SK-N-SH treated with all-trans-retinoic acid at 6 μM for 48 hours (cell line): ENCODE measurements at regions not wholly inside any gene's neighbourhood (a gene's known extent, or its start where the extent isn't known, plus 50 kb on each side); places are given as distances from the start of the nearest gene placed in this dataset.

Experiments
- ATAC-seq: fragments of 200-7000 bp; cut with Tn5 transposase; 3 replicates; pipeline ENCODE4 v1.9.1; 2020; ENCODE audit warnings: mild to moderate bottlenecking, moderate library complexity
- ARNTL ChIP-seq: fragments of 450-650 bp; formaldehyde crosslinking; IDR thresholded peaks from 2 replicates; pipeline ENCODE4 v1.5.0; 2020; ENCODE audit warnings: low read depth, mild to moderate bottlenecking, moderate library complexity, borderline replicate concordance
- CREB5 ChIP-seq: fragments of 250-450 bp; sonication (Bioruptor Pico); IDR thresholded peaks from 2 replicates; pipeline ENCODE4 v1.5.1; 2020; ENCODE audit warnings: low read depth, mild to moderate bottlenecking, moderate library complexity
- CSDC2 ChIP-seq: fragments of 250-450 bp; sonication (Bioruptor Pico); IDR thresholded peaks from 2 replicates; pipeline ENCODE4 v1.5.0; 2020; ENCODE audit warnings: mild to moderate bottlenecking, moderate library complexity
- CSRNP3 ChIP-seq: fragments of 250-450 bp; sonication (Bioruptor Pico); IDR thresholded peaks from 2 replicates; pipeline ENCODE4 v1.5.1; 2021; ENCODE audit warnings: mild to moderate bottlenecking, moderate library complexity
- ESRRG ChIP-seq: fragments of 250-450 bp; sonication (Bioruptor Pico); IDR thresholded peaks from 2 replicates; pipeline ENCODE4 v1.6.1; 2021; ENCODE audit warnings: mild to moderate bottlenecking
- GLIS3 ChIP-seq: fragments of 250-450 bp; sonication (Bioruptor Pico); IDR thresholded peaks from 2 replicates; pipeline ENCODE4 v1.5.0; 2020; ENCODE audit warnings: mild to moderate bottlenecking, moderate library complexity
- ISL1 ChIP-seq: fragments of 250-450 bp; sonication (Bioruptor Pico); IDR thresholded peaks from 2 replicates; pipeline ENCODE4 v2.1.2; 2022; ENCODE audit warnings: mild to moderate bottlenecking, moderate library complexity
- POU6F1 ChIP-seq: fragments of 250-450 bp; sonication (Bioruptor Pico); IDR thresholded peaks from 2 replicates; pipeline ENCODE4 v1.8.0; 2021; ENCODE audit warnings: low read depth, mild to moderate bottlenecking, moderate library complexity, borderline replicate concordance
- PPARA ChIP-seq: fragments of 250-450 bp; sonication (Bioruptor Pico); IDR thresholded peaks from 2 replicates; pipeline ENCODE4 v1.5.0; 2020; ENCODE audit warnings: mild to moderate bottlenecking, borderline replicate concordance
- RARB ChIP-seq: fragments of 250-450 bp; sonication (Bioruptor Pico); IDR thresholded peaks from 2 replicates; pipeline ENCODE4 v1.8.0; 2021; ENCODE audit warnings: mild to moderate bottlenecking, moderate library complexity
- SNAI2 ChIP-seq: fragments of 250-450 bp; sonication (Bioruptor Pico); IDR thresholded peaks from 2 replicates; pipeline ENCODE4 v1.5.0; 2020; ENCODE audit warnings: mild to moderate bottlenecking, moderate library complexity
- TCF4 ChIP-seq: fragments of 250-450 bp; sonication (Bioruptor Pico); IDR thresholded peaks from 2 replicates; pipeline ENCODE4 v1.8.0; 2021; ENCODE audit warnings: mild to moderate bottlenecking, moderate library complexity, borderline replicate concordance
- TOX ChIP-seq: fragments of 250-450 bp; sonication (Bioruptor Pico); IDR thresholded peaks from 2 replicates; pipeline ENCODE4 v1.8.0; 2021; ENCODE audit warnings: mild to moderate bottlenecking, moderate library complexity, borderline replicate concordance
- ZC3H10 ChIP-seq: fragments of 250-450 bp; sonication (Bioruptor Pico); IDR thresholded peaks from 2 replicates; pipeline ENCODE4 v1.5.1; 2021; ENCODE audit warnings: mild to moderate bottlenecking, moderate library complexity
- ZFP3 ChIP-seq: fragments of 250-450 bp; sonication (Bioruptor Pico); IDR thresholded peaks from 2 replicates; pipeline ENCODE4 v1.5.0; 2020; ENCODE audit warnings: mild to moderate bottlenecking, moderate library complexity
- ZFP30 ChIP-seq: fragments of 450-650 bp; formaldehyde crosslinking; IDR thresholded peaks from 2 replicates; pipeline ENCODE4 v1.5.0; 2022; ENCODE audit warnings: mild to moderate bottlenecking, moderate library complexity
- ZNF565 ChIP-seq: fragments of 450-650 bp; formaldehyde crosslinking; conservative IDR thresholded peaks from 2 replicates; pipeline ENCODE4 v1.5.0; 2020; ENCODE audit warnings: low read depth, mild to moderate bottlenecking, moderate library complexity
- ZNF70 ChIP-seq: fragments of 450-650 bp; formaldehyde crosslinking; IDR thresholded peaks from 2 replicates; pipeline ENCODE4 v1.5.0; 2020; ENCODE audit warnings: mild to moderate bottlenecking, moderate library complexity
- ZNF8 ChIP-seq: fragments of 450-650 bp; formaldehyde crosslinking; IDR thresholded peaks from 2 replicates; pipeline ENCODE4 v1.5.0; 2020; ENCODE audit warnings: mild to moderate bottlenecking, moderate library complexity
- TF ChIP-seq, protein P1 (sequence below): fragments of 250-450 bp; sonication (Bioruptor Pico); IDR thresholded peaks from 2 replicates; pipeline ENCODE4 v1.5.0; 2020; ENCODE audit warnings: mild to moderate bottlenecking, moderate library complexity
- TF ChIP-seq, protein P2 (sequence below): fragments of 250-450 bp; sonication (Bioruptor Pico); IDR thresholded peaks from 2 replicates; pipeline ENCODE4 v1.8.0; 2020; ENCODE audit warnings: mild to moderate bottlenecking, moderate library complexity, borderline replicate concordance

GRCh38 chr11:69940246-69940610 is 121.0 kb upstream of the FGF3 start:
- ATAC-seq = no peak
- TF ChIP-seq CSDC2 (CRISPR knock-in tag) = no peak
- TF ChIP-seq TOX (CRISPR knock-in tag) = no peak
- no peak for TF ChIP-seq ISL1
- TF ChIP-seq CREB5 (CRISPR knock-in tag) = no peak
- no peak for TF ChIP-seq ESRRG (CRISPR knock-in tag)
- TF ChIP-seq, protein P1, sequence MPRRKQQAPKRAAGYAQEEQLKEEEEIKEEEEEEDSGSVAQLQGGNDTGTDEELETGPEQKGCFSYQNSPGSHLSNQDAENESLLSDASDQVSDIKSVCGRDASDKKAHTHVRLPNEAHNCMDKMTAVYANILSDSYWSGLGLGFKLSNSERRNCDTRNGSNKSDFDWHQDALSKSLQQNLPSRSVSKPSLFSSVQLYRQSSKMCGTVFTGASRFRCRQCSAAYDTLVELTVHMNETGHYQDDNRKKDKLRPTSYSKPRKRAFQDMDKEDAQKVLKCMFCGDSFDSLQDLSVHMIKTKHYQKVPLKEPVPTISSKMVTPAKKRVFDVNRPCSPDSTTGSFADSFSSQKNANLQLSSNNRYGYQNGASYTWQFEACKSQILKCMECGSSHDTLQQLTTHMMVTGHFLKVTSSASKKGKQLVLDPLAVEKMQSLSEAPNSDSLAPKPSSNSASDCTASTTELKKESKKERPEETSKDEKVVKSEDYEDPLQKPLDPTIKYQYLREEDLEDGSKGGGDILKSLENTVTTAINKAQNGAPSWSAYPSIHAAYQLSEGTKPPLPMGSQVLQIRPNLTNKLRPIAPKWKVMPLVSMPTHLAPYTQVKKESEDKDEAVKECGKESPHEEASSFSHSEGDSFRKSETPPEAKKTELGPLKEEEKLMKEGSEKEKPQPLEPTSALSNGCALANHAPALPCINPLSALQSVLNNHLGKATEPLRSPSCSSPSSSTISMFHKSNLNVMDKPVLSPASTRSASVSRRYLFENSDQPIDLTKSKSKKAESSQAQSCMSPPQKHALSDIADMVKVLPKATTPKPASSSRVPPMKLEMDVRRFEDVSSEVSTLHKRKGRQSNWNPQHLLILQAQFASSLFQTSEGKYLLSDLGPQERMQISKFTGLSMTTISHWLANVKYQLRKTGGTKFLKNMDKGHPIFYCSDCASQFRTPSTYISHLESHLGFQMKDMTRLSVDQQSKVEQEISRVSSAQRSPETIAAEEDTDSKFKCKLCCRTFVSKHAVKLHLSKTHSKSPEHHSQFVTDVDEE (CRISPR knock-in tag) = no peak
- TF ChIP-seq, protein P2, sequence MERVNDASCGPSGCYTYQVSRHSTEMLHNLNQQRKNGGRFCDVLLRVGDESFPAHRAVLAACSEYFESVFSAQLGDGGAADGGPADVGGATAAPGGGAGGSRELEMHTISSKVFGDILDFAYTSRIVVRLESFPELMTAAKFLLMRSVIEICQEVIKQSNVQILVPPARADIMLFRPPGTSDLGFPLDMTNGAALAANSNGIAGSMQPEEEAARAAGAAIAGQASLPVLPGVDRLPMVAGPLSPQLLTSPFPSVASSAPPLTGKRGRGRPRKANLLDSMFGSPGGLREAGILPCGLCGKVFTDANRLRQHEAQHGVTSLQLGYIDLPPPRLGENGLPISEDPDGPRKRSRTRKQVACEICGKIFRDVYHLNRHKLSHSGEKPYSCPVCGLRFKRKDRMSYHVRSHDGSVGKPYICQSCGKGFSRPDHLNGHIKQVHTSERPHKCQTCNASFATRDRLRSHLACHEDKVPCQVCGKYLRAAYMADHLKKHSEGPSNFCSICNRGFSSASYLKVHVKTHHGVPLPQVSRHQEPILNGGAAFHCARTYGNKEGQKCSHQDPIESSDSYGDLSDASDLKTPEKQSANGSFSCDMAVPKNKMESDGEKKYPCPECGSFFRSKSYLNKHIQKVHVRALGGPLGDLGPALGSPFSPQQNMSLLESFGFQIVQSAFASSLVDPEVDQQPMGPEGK = no peak
- no peak for TF ChIP-seq ZNF565 (CRISPR knock-in tag)
- TF ChIP-seq ZFP3 (CRISPR knock-in tag) = no peak
- no peak for TF ChIP-seq ZFP30
- TF ChIP-seq ZNF8 (CRISPR knock-in tag) = no peak
- TF ChIP-seq ARNTL (CRISPR knock-in tag) = no peak
- no peak for TF ChIP-seq POU6F1 (CRISPR knock-in tag)
- TF ChIP-seq TCF4 (CRISPR knock-in tag) = no peak
- no peak for TF ChIP-seq CSRNP3 (CRISPR knock-in tag)
- TF ChIP-seq SNAI2 (CRISPR knock-in tag) = no peak
- TF ChIP-seq, all 23 proteins: peak for 0

- TF ChIP-seq PPARA (CRISPR knock-in tag) = no peak
Observed at GRCh38 chr11:69941546-69942332, 122.5 kb upstream of the FGF3 start.

GRCh38 chr11:69942333-69942820 is 123.2 kb upstream of the FGF3 start:
- no peak for ATAC-seq
- no peak for TF ChIP-seq ARNTL (CRISPR knock-in tag)
- TF ChIP-seq ZNF70 (CRISPR knock-in tag) = no peak
- TF ChIP-seq, protein P2 = no peak
- no peak for TF ChIP-seq TOX (CRISPR knock-in tag)
- TF ChIP-seq CSRNP3 (CRISPR knock-in tag) = no peak
- TF ChIP-seq ZFP3 (CRISPR knock-in tag) = no peak
- no peak for TF ChIP-seq ZC3H10 (CRISPR knock-in tag)
- TF ChIP-seq GLIS3 (CRISPR knock-in tag) = no peak
- no peak for TF ChIP-seq RARB
- TF ChIP-seq PPARA (CRISPR knock-in tag) = no peak
- TF ChIP-seq, protein P1 (CRISPR knock-in tag) = no peak
- no peak for TF ChIP-seq ZFP30

More at GRCh38 chr11:69941546-69942332, 122.5 kb upstream of the FGF3 start:
- ATAC-seq = no peak
